Naive thymus-derived CD4-positive, alpha-beta T cell (primary cell): ENCODE measurements at regions not wholly inside any gene's neighbourhood (a gene's known extent, or its start where the extent isn't known, plus 50 kb on each side); places are given as distances from the start of the nearest gene placed in this dataset.
"Not testable (repeated sequence)": the region's sequence is repeated elsewhere in the genome, so short reads cannot be mapped to it uniquely, and the experiment has no call there.

Source experiments
- ATAC-seq: fragments of 150-1000 bp; cut with Tn5 transposase; 2 replicates; pipeline ENCODE4 v1.10.0; 2021; ENCODE audit warnings: mild to moderate bottlenecking, moderate library complexity
- CTCF ChIA-PET: fragments of 350-600 bp; sonication (Branson Sonifier 250); formaldehyde crosslinking; loops from one replicate; lab custom pipeline; 2021; ENCODE audit warnings: antibody characterized with exemption; lab: Charles Lee
- POLR2A ChIA-PET: fragments of 350-600 bp; sonication (Branson Sonifier 250); formaldehyde crosslinking; loops from one replicate; lab custom pipeline; 2021; ENCODE audit warnings: antibody characterized with exemption, inconsistent platforms; lab: Charles Lee
- DNase-seq, 9 donors: peaks; one replicate each; pipeline versions ENCODE4 v3.0.0 to v3.0.0-alpha.2; 2020 to 2022; ENCODE audit warnings: mixed read lengths in 1 of 9
- H3K27ac ChIP-seq: one replicate; pipeline ENCODE4 v1.7.0; 2013; ENCODE audit warnings: mild to moderate bottlenecking, low read depth, low read length, moderate library complexity
- H3K27me3 ChIP-seq, 2 donors: one replicate each; pipeline ENCODE4 v1.7.0; 2013; ENCODE audit warnings: low read length in 2 of 2, mild to moderate bottlenecking in 2 of 2, moderate library complexity in 2 of 2; ENCODE audit not compliant: control insufficient read depth in 2 of 2, insufficient read depth in 2 of 2
- H3K36me3 ChIP-seq, 3 experiments: 1 replicate in 2 of 3; 2 replicates in 1 of 3; pipeline ENCODE4 v1.7.0; 2013; ENCODE audit warnings: low read length in 3 of 3, mild to moderate bottlenecking in 3 of 3, moderate library complexity in 1 of 3; ENCODE audit not compliant: insufficient read depth in 3 of 3, control insufficient read depth in 2 of 3
- H3K4me1 ChIP-seq, 2 donors: one replicate each; pipeline ENCODE4 v1.7.0; 2013; ENCODE audit warnings: low read length in 2 of 2, mild to moderate bottlenecking in 2 of 2, moderate library complexity in 1 of 2; ENCODE audit not compliant: control insufficient read depth in 2 of 2, insufficient read depth in 2 of 2
- H3K4me3 ChIP-seq: 2 replicates; pipeline ENCODE4 v1.7.0; 2013; ENCODE audit warnings: mild to moderate bottlenecking, low read length
- H3K9me3 ChIP-seq, 3 experiments: 1 replicate in 2 of 3; 2 replicates in 1 of 3; pipeline ENCODE4 v1.7.0; 2013; ENCODE audit warnings: low read length in 3 of 3; ENCODE audit not compliant: control insufficient read depth in 2 of 3
- H3K27ac Mint-ChIP-seq, 9 donors: one replicate each; pipeline ENCODE4 v1.8.0; 2020 to 2022; ENCODE audit warnings: mixed read lengths in 9 of 9, mild to moderate bottlenecking in 8 of 9, moderate library complexity in 5 of 9, inconsistent platforms in 2 of 9
- H3K27me3 Mint-ChIP-seq, 5 donors: one replicate each; pipeline ENCODE4 v1.8.0; 2021 to 2022; ENCODE audit warnings: mixed read lengths in 5 of 5, mild to moderate bottlenecking in 1 of 5
- H3K36me3 Mint-ChIP-seq, 5 donors: one replicate each; pipeline ENCODE4 v1.8.0; 2020 to 2022; ENCODE audit warnings: mixed read lengths in 5 of 5, mild to moderate bottlenecking in 3 of 5, inconsistent platforms in 1 of 5
- H3K4me1 Mint-ChIP-seq, 7 donors: one replicate each; pipeline ENCODE4 v1.8.0; 2020 to 2022; ENCODE audit warnings: mixed read lengths in 7 of 7, mild to moderate bottlenecking in 3 of 7, inconsistent platforms in 1 of 7
- H3K4me3 Mint-ChIP-seq, 10 donors: one replicate each; pipeline ENCODE4 v1.8.0; 2020 to 2022; ENCODE audit warnings: mild to moderate bottlenecking in 10 of 10, mixed read lengths in 10 of 10, moderate library complexity in 6 of 10, inconsistent platforms in 2 of 10
- H3K9me3 Mint-ChIP-seq, 11 donors: one replicate each; pipeline ENCODE4 v1.8.0; 2020 to 2022; ENCODE audit warnings: mixed read lengths in 11 of 11, mild to moderate bottlenecking in 4 of 11, inconsistent platforms in 1 of 11, moderate library complexity in 1 of 11
- intact Hi-C, 2 donors: fragments of 100-400 bp; cut with micrococcal nuclease; formaldehyde crosslinking; loops; one replicate each; pipeline ENCODE4 v1.15.1; 2023

GRCh38 chr5:94057217-94057616 lies 315.8 kb upstream of the POU5F2 start:
- Mint-ChIP-seq H3K9me3 (peaks cover 0 to 15% (median 7%) of the 10 kb centered on the region in 11 donors), H3K27me3 (no peaks in the 10 kb centered on the region), H3K4me1 (peaks cover 3 to 47% (median 35%) of the 10 kb centered on the region in 7 donors), H3K36me3 (peaks cover 15 to 84% (median 64%) of the 10 kb centered on the region in 5 donors), H3K4me3 (no peak overlapping the region), H3K27ac (no peak overlapping the region)
- H3K36me3 ChIP-seq = peaks cover 0 to 5% (median 0%) of the 10 kb centered on the region in 3 experiments
- intact Hi-C loops = no loop called here
- no peak overlapping the region for H3K4me3 ChIP-seq
- no peaks in the 10 kb centered on the region for H3K9me3 ChIP-seq
- no peaks in the 10 kb centered on the region for H3K4me1 ChIP-seq
- H3K27ac ChIP-seq = no peak overlapping the region
- no peaks in the 10 kb centered on the region for H3K27me3 ChIP-seq
- ATAC-seq = no peak
- no peak for DNase-seq
- CTCF ChIA-PET = no interaction called here
- POLR2A ChIA-PET = no interaction called here

- H3K4me1 ChIP-seq, CTCF ChIA-PET, H3K27ac Mint-ChIP-seq, intact Hi-C loops, H3K4me1 Mint-ChIP-seq, DNase-seq, H3K27me3 ChIP-seq, POLR2A ChIA-PET, H3K4me3 Mint-ChIP-seq, H3K4me3 ChIP-seq, H3K9me3 ChIP-seq, H3K27ac ChIP-seq, H3K9me3 Mint-ChIP-seq, H3K27me3 Mint-ChIP-seq, ATAC-seq: not testable (repeated sequence)
- H3K36me3 Mint-ChIP-seq = peaks cover 7 to 73% (median 53%) of the 10 kb centered on the region in 5 donors
- H3K36me3 ChIP-seq = peaks cover 0 to 17% (median 0%) of the 10 kb centered on the region in 3 experiments
Measured at GRCh38 chr5:94049307-94049922, 308.0 kb upstream of the POU5F2 start.

GRCh38 chr5:94045839-94046782 lies 304.7 kb upstream of the POU5F2 start:
- no peak for DNase-seq
- Histone ChIP-seq H3K9me3 (no peaks in the 10 kb centered on the region), H3K27ac (no peak overlapping the region), H3K4me3 (no peak overlapping the region), H3K27me3 (no peaks in the 10 kb centered on the region), H3K4me1 (no peaks in the 10 kb centered on the region), H3K36me3 (peaks cover 0 to 26% (median 0%) of the 10 kb centered on the region in 3 experiments)
- intact Hi-C loops = no loop called here
- peaks cover 0 to 7% (median 0%) of the 10 kb centered on the region in 7 donors for H3K4me1 Mint-ChIP-seq
- no peak overlapping the region for H3K4me3 Mint-ChIP-seq
- H3K36me3 Mint-ChIP-seq = peaks cover 16 to 68% (median 65%) of the 10 kb centered on the region in 5 donors
- ChIA-PET CTCF (no interaction called here), POLR2A (no interaction called here)
- H3K27me3 Mint-ChIP-seq = no peaks in the 10 kb centered on the region
- no peak for ATAC-seq
- H3K9me3 Mint-ChIP-seq = peaks cover 0 to 2% (median 0%) of the 10 kb centered on the region in 11 donors
- no peak overlapping the region for H3K27ac Mint-ChIP-seq

DNA sequence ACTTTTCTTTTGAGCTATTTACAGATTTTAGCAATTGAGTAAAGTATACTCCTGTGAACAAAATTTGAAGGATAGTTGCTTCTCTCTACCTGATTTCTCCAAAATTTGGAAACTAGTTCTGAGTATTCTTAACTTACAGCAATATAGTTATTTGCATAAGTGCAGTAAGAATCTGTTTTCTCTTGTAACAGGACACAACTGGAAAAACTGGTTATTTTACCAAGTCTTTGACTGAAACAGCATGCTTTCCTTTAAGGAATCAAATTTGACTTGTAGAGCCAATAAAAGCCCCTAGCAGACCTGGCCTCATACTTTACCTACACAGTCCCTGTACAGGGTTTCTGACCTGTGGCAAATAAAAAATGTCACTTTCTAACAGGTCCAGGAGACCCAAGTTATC lies 301.9 kb upstream of the POU5F2 start:
- ChIA-PET CTCF (no interaction called here), POLR2A (no interaction called here)
- H3K27ac Mint-ChIP-seq = no peak overlapping the region
- H3K36me3 ChIP-seq = peaks cover 0 to 19% (median 0%) of the 10 kb centered on the region in 3 experiments
- H3K27me3 Mint-ChIP-seq = no peaks in the 10 kb centered on the region
- intact Hi-C loops = no loop called here
- peaks cover 0 to 6% (median 0%) of the 10 kb centered on the region in 11 donors for H3K9me3 Mint-ChIP-seq
- peaks cover 13 to 78% (median 66%) of the 10 kb centered on the region in 5 donors for H3K36me3 Mint-ChIP-seq
- H3K4me1 Mint-ChIP-seq = peaks cover 0 to 14% (median 0%) of the 10 kb centered on the region in 7 donors
- no peak overlapping the region for H3K27ac ChIP-seq
- no peak overlapping the region for H3K4me3 Mint-ChIP-seq
- no peak for ATAC-seq
- no peak overlapping the region for H3K4me3 ChIP-seq
- DNase-seq = no peak
- H3K9me3 ChIP-seq = no peaks in the 10 kb centered on the region
- no peaks in the 10 kb centered on the region for H3K4me1 ChIP-seq
- no peaks in the 10 kb centered on the region for H3K27me3 ChIP-seq

GRCh38 chr5:94040591-94041148 lies 299.3 kb upstream of the POU5F2 start:
- H3K36me3 ChIP-seq = peaks cover 0 to 19% (median 0%) of the 10 kb centered on the region in 3 experiments
- H3K27me3 ChIP-seq = no peaks in the 10 kb centered on the region
- ChIA-PET CTCF (no interaction called here), POLR2A (no interaction called here)
- Mint-ChIP-seq H3K9me3 (peaks cover 0 to 10% (median 0%) of the 10 kb centered on the region in 11 donors), H3K27ac (no peak overlapping the region), H3K27me3 (no peaks in the 10 kb centered on the region), H3K4me3 (no peak overlapping the region), H3K4me1 (peaks cover 0 to 14% (median 0%) of the 10 kb centered on the region in 7 donors), H3K36me3 (peaks cover 19 to 69% (median 66%) of the 10 kb centered on the region in 5 donors)
- no peak overlapping the region for H3K27ac ChIP-seq
- H3K4me3 ChIP-seq = no peak overlapping the region
- no peaks in the 10 kb centered on the region for H3K4me1 ChIP-seq
- intact Hi-C loops = no loop called here
- DNase-seq (no peak), ATAC-seq (no peak)
- H3K9me3 ChIP-seq = no peaks in the 10 kb centered on the region

DNA sequence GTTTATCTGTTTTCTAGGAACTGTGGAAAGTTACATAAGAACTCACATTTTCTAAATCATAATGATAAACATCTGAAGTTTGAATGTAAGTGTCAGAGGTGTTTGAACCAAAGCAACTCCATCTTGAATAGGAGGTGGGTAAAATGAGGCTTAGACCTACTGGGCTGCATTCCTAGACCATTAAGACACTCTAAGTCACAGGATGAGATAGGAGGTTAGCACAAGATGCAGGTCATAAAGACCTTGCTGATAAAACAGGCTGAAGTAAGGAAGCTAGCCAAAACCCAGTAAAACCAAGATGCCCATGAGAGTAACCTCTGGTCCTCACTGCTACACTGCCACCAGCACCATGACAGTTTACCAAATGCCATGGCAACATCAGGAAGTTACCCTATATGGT lies 297.7 kb upstream of the POU5F2 start:
- H3K9me3 Mint-ChIP-seq = peaks cover 0 to 10% (median 0%) of the 10 kb centered on the region in 11 donors
- Histone ChIP-seq H3K9me3 (no peaks in the 10 kb centered on the region), H3K4me1 (no peaks in the 10 kb centered on the region), H3K27ac (no peak overlapping the region), H3K4me3 (no peak overlapping the region), H3K27me3 (no peaks in the 10 kb centered on the region), H3K36me3 (peaks cover 0 to 19% (median 0%) of the 10 kb centered on the region in 3 experiments)
- H3K27ac Mint-ChIP-seq = no peak overlapping the region
- ATAC-seq = no peak
- H3K36me3 Mint-ChIP-seq = peaks cover 15 to 67% (median 65%) of the 10 kb centered on the region in 5 donors
- ChIA-PET POLR2A (no interaction called here), CTCF (no interaction called here)
- H3K4me1 Mint-ChIP-seq = peaks cover 0 to 14% (median 0%) of the 10 kb centered on the region in 7 donors
- no peaks in the 10 kb centered on the region for H3K27me3 Mint-ChIP-seq
- no peak for DNase-seq
- peak overlapping the region in 1 of 10 donors; percentile 16 for H3K4me3 Mint-ChIP-seq
- intact Hi-C loops = no loop called here
